ENCODE measurements at regions not wholly inside any gene's neighbourhood (a gene's known extent, or its start where the extent isn't known, plus 50 kb on each side); places are given as distances from the start of the nearest gene placed in this dataset.

GRCh38 chr7:41624818-41625217 lies 78.1 kb downstream of the INHBA start:
- TF ChIP-seq CTCF (IDR thresholded peaks at IDR 0.05) = no peak
- TF ChIP-seq POLR2AphosphoS5 (IDR thresholded peaks at IDR 0.05) = no peak

Measured in stomach (tissue), 4 donors.